B cell (primary cell): ENCODE measurements at regions not wholly inside any gene's neighbourhood (a gene's known extent, or its start where the extent isn't known, plus 50 kb on each side); places are given as distances from the start of the nearest gene placed in this dataset.

ENCODE experiments used
- ATAC-seq: fragments of 200-7000 bp; cut with Tn5 transposase; one replicate; pipeline ENCODE4 v1.10.0; 2021; ENCODE audit warnings: low read depth, mild to moderate bottlenecking, moderate number of reproducible peaks, moderate library complexity
- CTCF ChIA-PET: fragments of 350-600 bp; sonication (Branson Sonifier 250); formaldehyde crosslinking; loops from one replicate; lab custom pipeline; 2021; ENCODE audit warnings: antibody characterized with exemption, inconsistent platforms; lab: Charles Lee
- POLR2A ChIA-PET: fragments of 350-600 bp; sonication (Branson Sonifier 250); formaldehyde crosslinking; loops from one replicate; lab custom pipeline; 2021; ENCODE audit warnings: antibody characterized with exemption; lab: Charles Lee
- DNase-seq: peaks from one replicate; pipeline ENCODE4 v3.0.0; 2013
- H2AFZ ChIP-seq: 2 replicates; pipeline ENCODE4 v1.6.1; 2012; ENCODE audit warnings: mild to moderate bottlenecking, low read depth, low read length; ENCODE audit not compliant: insufficient read depth, poor library complexity, severe bottlenecking
- H3K27ac ChIP-seq, 2 donors: 1 replicate in 1 of 2; 2 replicates in 1 of 2; pipeline ENCODE4 v1.5.1; 2012 to 2013; ENCODE audit warnings: low read length in 2 of 2, mild to moderate bottlenecking in 2 of 2, moderate library complexity in 1 of 2
- H3K27me3 ChIP-seq, 4 experiments: fragments of 200-600 bp in 1 of 4; sonication (generic) in 1 of 4; replicated peaks in 1 of 4; 1 replicate in 2 of 4; 2 replicates in 2 of 4; pipeline versions ENCODE4 v1.6.1 to v1.7.0; 2013 to 2016; ENCODE audit warnings: low read length in 3 of 4, mild to moderate bottlenecking in 2 of 4, mixed read lengths in 1 of 4, moderate library complexity in 1 of 4; ENCODE audit not compliant: insufficient read depth in 4 of 4, control insufficient read depth in 3 of 4; ENCODE audit errors: control extremely low read depth in 1 of 4
- H3K36me3 ChIP-seq, 2 experiments: replicated peaks in 1 of 2; 1 replicate in 1 of 2; 2 replicates in 1 of 2; pipeline versions ENCODE4 v1.6.1 to v1.7.1; 2013; ENCODE audit warnings: low read length in 1 of 2; ENCODE audit not compliant: insufficient read depth in 2 of 2, control insufficient read depth in 1 of 2; ENCODE audit errors: control extremely low read depth in 1 of 2, extremely low read depth in 1 of 2
- H3K4me1 ChIP-seq, 2 donors: fragments of 200-600 bp in 1 of 2; sonication (generic) in 1 of 2; 1 replicate in 1 of 2; 2 replicates in 1 of 2; pipeline versions ENCODE4 v1.5.1 to v1.6.1; 2013 to 2017; ENCODE audit warnings: low read length in 2 of 2; ENCODE audit not compliant: control insufficient read depth in 2 of 2, insufficient read depth in 2 of 2
- H3K4me2 ChIP-seq: replicated peaks from 2 replicates; pipeline ENCODE3; 2012; ENCODE audit warnings: mild to moderate bottlenecking, low read depth, low read length; ENCODE audit not compliant: poor library complexity, severe bottlenecking
- H3K4me3 ChIP-seq, 5 experiments: fragments of 200-600 bp in 1 of 5; sonication (generic) in 1 of 5; 1 replicate in 3 of 5; 2 replicates in 2 of 5; pipeline versions ENCODE4 v1.5.1 to v1.7.0; 2011 to 2016; ENCODE audit warnings: low read length in 4 of 5, mild to moderate bottlenecking in 4 of 5, low read depth in 2 of 5, control low read depth in 1 of 5, moderate library complexity in 1 of 5; ENCODE audit not compliant: insufficient read depth in 1 of 5; ENCODE audit errors: control extremely low read depth in 1 of 5, extremely low read depth in 1 of 5
- H3K79me2 ChIP-seq: fragments of 200-600 bp; sonication (generic); one replicate; pipeline ENCODE4 v1.6.0; 2016; ENCODE audit warnings: low read length; ENCODE audit not compliant: control insufficient read depth, insufficient read depth
- H3K9ac ChIP-seq: fragments of 200-600 bp; sonication (generic); 2 replicates; pipeline ENCODE4 v1.6.1; 2017; ENCODE audit warnings: mild to moderate bottlenecking, low read length, moderate library complexity
- H3K9me3 ChIP-seq, 3 donors: one replicate each; pipeline versions ENCODE4 v1.6.1 to v1.7.1; 2013; ENCODE audit warnings: low read length in 2 of 3; ENCODE audit not compliant: control insufficient read depth in 2 of 3, insufficient read depth in 1 of 3; ENCODE audit errors: control extremely low read depth in 1 of 3
- H4K20me1 ChIP-seq: 2 replicates; pipeline ENCODE4 v1.6.0; 2012; ENCODE audit warnings: mild to moderate bottlenecking, low read length; ENCODE audit not compliant: insufficient read depth, control insufficient read depth, poor library complexity, severe bottlenecking
- H3K27ac Mint-ChIP-seq: one replicate; pipeline ENCODE4 v1.8.0; 2021; ENCODE audit warnings: mixed read lengths
- H3K27me3 Mint-ChIP-seq: one replicate; pipeline ENCODE4 v1.8.0; 2021; ENCODE audit warnings: mixed read lengths
- H3K4me1 Mint-ChIP-seq: one replicate; pipeline ENCODE4 v1.8.0; 2021; ENCODE audit warnings: mixed read lengths
- H3K4me3 Mint-ChIP-seq: one replicate; pipeline ENCODE4 v1.8.0; 2021; ENCODE audit warnings: mixed read lengths
- H3K9me3 Mint-ChIP-seq: one replicate; pipeline ENCODE4 v1.8.0; 2022; ENCODE audit warnings: mixed read lengths; ENCODE audit not compliant: insufficient read depth
- CTCF ChIP-seq: fragments of 200-600 bp; IDR thresholded peaks from one replicate; pipeline ENCODE4 v1.8.0; 2022; ENCODE audit warnings: antibody characterized with exemption, mild to moderate bottlenecking
- EZH2 ChIP-seq: IDR thresholded peaks from 2 replicates; pipeline ENCODE4 v1.6.1; 2012; ENCODE audit warnings: borderline replicate concordance, low read depth, mild to moderate bottlenecking, moderate library complexity, low read length; ENCODE audit not compliant: insufficient read depth, poor library complexity, severe bottlenecking
- WGBS: methylation state at CpG from one replicate; pipeline ENCODE4 v1.1.5; 2013; ENCODE audit warnings: missing lambda C conversion rate; ENCODE audit not compliant: insufficient coverage; 5-methylcytosine and 5-hydroxymethylcytosine counted together
- intact Hi-C: fragments of 100-400 bp; cut with micrococcal nuclease; formaldehyde crosslinking; loops from one replicate; pipeline ENCODE4 v1.10.0; 2022

DNA sequence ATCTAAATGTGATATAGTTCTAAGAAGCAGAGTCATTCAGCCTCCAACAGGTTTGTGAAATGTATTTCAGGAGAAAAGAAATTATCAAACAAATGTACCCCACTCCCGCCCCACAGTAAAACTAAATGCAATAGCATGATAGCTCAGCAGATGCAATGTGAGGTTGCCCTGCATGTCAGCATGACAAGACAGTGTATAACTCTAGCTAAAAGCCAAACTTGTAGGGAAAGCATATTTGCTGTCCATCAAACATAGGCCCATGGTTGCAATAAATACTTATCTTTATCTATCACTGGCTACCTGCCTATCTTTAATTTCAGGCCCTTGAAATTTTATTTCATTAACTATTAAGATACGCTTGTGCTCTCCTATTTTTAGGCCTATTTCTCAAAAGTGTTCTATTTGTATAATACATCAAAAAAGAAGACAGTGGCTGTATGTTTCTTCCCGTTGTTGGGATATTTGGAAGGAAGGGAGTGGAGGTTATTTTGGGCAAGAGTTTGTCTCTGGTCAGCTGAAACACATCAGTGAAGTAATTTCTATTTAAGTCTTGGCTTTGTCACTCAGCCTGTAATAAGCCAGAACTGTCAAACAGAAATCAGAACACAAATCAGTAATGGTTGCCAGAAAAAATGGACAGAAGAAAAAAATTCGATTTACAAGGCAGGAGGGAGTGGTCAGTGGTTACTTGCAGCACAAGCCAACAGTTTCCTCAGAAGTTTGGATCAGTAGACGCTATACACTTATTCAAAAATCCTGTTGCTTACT lies 307.4 kb upstream of the ADGRL2 start:
- ChIA-PET CTCF (no interaction called here), POLR2A (no interaction called here)
- Mint-ChIP-seq H3K27ac (no peak overlapping the region), H3K4me1 (no peaks in the 10 kb centered on the region), H3K27me3 (no peaks in the 10 kb centered on the region), H3K4me3 (no peak overlapping the region), H3K9me3 (peaks cover 4% of the 10 kb centered on the region)
- Histone ChIP-seq H3K36me3 (no peaks in the 10 kb centered on the region), H3K27ac (no peak overlapping the region), H4K20me1 (no peaks in the 10 kb centered on the region), H2AFZ (no peak overlapping the region), H3K4me2 (no peak overlapping the region), H3K79me2 (no peaks in the 10 kb centered on the region), H3K4me1 (no peaks in the 10 kb centered on the region), H3K27me3 (no peaks in the 10 kb centered on the region), H3K4me3 (no peak overlapping the region), H3K9me3 (peaks cover 0 to 9% (median 5%) of the 10 kb centered on the region in 3 donors), H3K9ac (no peak overlapping the region)
- no peak for ATAC-seq
- no CpG with 5 or more reads among the region's 5 CpGs for WGBS
- no peak for DNase-seq
- intact Hi-C loops: no loop called here
- no peak for TF ChIP-seq CTCF
- TF ChIP-seq EZH2: no peak

DNA sequence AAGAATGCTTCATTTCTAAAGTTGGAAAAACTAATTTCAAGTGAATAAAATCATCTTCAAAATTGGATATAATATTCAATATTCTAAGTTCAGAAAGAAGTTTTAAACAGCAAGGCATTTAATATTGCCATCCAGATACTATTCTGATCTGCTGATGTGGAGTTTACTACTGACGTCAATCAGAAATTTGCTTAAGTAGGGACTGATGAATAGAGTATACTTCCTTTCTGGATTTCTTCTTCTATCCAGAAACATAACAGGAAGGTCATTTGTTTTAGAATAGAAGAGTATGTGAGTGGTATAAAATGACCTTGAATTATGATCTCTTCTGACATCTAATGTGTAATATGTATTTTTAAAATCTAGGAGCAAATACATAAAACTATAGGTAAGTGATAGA lies 308.1 kb upstream of the ADGRL2 start:
- ATAC-seq (no peak), DNase-seq (no peak)
- intact Hi-C loops: no loop called here
- H3K4me1 ChIP-seq: no peaks in the 10 kb centered on the region
- Mint-ChIP-seq H3K4me1 (no peaks in the 10 kb centered on the region), H3K27me3 (no peaks in the 10 kb centered on the region), H3K4me3 (no peak overlapping the region), H3K9me3 (peaks cover 4% of the 10 kb centered on the region), H3K27ac (no peak overlapping the region)
- no peak overlapping the region for H2AFZ ChIP-seq
- H3K9ac ChIP-seq: no peak overlapping the region
- H3K36me3 ChIP-seq: no peaks in the 10 kb centered on the region
- H3K4me3 ChIP-seq: no peak overlapping the region
- peaks cover 0 to 9% (median 5%) of the 10 kb centered on the region in 3 donors for H3K9me3 ChIP-seq
- no peak overlapping the region for H3K4me2 ChIP-seq
- H3K27ac ChIP-seq: no peak overlapping the region
- ChIA-PET POLR2A (no interaction called here), CTCF (no interaction called here)
- no peaks in the 10 kb centered on the region for H4K20me1 ChIP-seq
- H3K79me2 ChIP-seq: no peaks in the 10 kb centered on the region
- no peaks in the 10 kb centered on the region for H3K27me3 ChIP-seq
- no CpG with 5 or more reads among the region's 1 CpG for WGBS
- TF ChIP-seq EZH2 (no peak), CTCF (no peak)
